GM21360 (cell line): ENCODE measurements at regions not wholly inside any gene's neighbourhood (a gene's known extent, or its start where the extent isn't known, plus 50 kb on each side); places are given as distances from the start of the nearest gene placed in this dataset.

ENCODE experiments used
- ATAC-seq: cut with Tn5 transposase; IDR thresholded peaks from one replicate; pipeline ENCODE4 v1.9.1; 2021; ENCODE audit warnings: mild to moderate bottlenecking, moderate library complexity; ENCODE audit not compliant: unreplicated experiment

- ATAC-seq = no peak
Measured at GRCh38 chr2:121955426-121955825, 200.0 kb downstream of the TSN start.

- ATAC-seq = no peak
Measured at GRCh38 chr2:121955872-121956271, 200.4 kb downstream of the TSN start.

DNA sequence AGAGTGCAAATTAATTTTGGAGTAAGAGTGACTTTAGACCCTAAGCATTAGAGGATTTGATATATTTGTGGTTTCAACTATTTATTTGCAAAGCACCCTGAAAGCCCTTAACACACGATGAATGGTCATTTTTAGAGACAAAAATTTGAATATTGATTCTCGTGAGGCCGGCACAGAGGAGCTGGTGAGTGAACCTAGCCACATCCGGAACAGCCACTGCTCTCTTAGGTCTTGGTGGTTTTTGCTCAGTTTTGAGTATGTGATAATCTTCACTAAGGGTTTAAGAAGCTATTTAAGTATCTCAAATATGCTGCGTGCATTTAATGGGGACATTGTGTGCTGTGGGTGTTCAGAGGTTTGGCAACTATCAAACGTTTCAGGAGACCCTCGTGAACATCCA is 204.8 kb downstream of the TSN start:
- ATAC-seq = no peak

DNA sequence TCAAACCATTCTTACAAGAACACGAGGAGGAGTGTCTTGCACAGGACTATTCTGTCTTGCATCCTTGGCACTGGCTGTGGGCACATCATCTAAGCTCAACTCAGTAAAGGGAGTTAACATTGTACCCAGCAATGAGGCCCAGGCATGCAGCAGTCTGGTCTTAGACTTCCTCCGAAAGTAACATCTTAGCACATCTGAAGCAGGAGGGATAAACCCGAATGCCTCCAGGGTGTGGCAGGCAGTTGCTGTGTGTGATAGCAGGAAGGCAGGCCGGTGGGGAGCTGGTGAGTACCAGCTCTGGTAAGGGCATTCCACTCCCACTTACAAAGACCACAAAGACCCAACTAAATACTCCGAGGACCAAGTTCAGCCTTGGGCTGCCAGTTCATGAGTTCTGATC is 206.3 kb downstream of the TSN start:
- no peak for ATAC-seq

GRCh38 chr2:121965661-121966060 is 210.2 kb downstream of the TSN start:
- no peak for ATAC-seq

- no peak for ATAC-seq
Measured at GRCh38 chr2:121966663-121967062, 211.2 kb downstream of the TSN start.

DNA sequence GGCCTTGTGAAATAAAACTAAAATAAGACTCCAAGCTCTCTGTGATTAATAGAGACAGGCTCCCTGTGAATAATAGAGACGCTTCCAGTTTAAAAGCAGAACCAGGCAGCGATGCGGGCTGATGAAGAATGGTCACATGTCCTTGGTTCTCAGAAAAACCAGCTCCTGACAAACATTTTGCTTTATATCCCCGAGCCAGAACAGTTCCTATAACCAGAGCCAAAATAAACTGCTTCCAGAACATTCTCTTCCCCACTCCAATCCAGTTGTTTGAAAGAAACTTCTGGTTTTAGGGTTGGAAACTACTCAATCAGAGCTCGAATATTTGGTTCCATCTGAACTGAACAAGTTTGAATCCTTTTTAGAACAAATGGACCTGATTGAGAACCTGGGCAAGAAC is 213.7 kb downstream of the TSN start:
- no peak for ATAC-seq

DNA sequence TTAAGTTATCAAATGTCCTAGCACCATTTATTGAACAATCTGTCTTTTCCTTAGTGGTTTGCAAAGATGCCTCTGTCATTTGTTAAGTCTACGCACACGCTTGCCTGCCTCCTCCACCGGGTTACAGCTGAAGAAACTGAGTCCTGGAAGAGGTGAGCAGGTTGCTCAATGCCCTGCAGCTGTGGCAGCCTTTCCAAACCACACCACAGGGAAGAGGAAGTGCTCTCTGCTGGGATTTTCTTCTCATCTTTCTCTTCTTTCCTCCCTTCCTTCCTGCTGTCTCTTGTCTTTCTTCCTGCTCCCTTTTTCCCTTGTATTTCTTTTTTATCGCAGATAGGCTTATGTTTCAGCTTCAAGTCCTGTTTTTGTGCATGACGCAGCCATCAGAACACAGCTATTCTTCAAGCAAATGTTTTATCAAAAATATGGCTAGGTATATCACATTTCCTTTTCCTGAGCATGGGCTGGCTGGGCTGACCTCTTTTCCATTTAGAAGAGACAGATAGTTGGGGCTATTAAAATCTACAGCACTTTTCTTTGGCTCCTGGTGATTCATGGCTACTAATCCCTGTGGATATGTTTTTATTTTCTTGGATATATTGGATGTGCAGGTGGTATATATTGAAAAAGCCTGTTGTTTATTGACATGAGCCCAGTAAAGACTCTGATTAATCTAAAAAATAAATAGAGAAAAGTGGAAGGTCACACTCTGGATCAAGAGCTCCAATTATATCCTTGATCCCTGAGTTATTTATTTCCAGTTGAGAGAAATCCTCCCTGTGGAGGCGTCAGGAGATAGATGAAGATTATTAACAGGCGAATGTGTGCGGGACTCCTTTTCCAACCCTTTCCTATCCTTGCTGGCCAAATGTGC is 214.6 kb downstream of the TSN start:
- no peak for ATAC-seq

- no peak for ATAC-seq
Measured at GRCh38 chr2:121972203-121972602, 216.8 kb downstream of the TSN start.

GRCh38 chr2:121974897-121975661 is 219.6 kb downstream of the TSN start:
- ATAC-seq = peak; percentile 98

DNA sequence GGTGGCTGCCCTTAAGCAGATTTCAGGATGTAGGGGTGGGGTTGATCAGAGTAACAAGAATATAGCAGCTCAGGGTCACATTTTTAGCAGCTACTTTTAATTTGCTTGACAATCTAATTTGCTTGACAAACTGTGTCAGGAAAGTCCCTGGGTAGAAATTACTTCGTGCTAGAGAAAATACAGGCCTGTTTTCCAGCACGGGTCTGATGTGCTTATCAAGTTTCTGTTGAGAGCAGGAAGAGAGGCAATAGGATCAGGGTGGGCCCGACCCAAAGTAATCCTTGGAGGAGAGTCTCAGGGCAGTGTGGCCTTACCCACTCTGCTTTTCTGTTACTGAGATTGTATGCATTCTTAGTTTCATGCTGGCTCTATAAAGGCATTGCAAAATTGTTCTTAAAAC is 221.5 kb downstream of the TSN start:
- no peak for ATAC-seq

- ATAC-seq = no peak
Measured at GRCh38 chr2:121977326-121977725, 221.9 kb downstream of the TSN start.

GRCh38 chr2:121992700-121993099 is 237.2 kb downstream of the TSN start:
- ATAC-seq = no peak

DNA sequence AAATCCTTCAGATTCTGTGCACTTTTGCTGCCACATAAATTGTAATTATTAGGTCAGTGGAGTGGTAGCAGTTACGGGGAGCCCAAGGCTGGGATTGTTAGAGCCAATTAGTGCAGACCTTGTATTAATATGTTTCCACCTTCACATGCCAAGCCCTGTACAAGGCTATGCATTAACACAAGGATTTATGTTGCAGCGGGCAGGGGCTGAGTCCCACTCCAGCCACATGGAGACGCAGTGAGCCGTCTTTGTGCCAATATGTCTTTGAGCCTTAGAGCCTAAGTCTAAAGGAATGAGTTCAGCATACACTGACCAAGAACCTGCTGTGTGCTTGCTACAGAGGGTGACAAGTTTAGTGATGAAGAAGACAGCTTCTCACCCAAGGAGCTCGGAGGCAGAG is 238.2 kb downstream of the TSN start:
- ATAC-seq = no peak

GRCh38 chr2:121994238-121995206 is 239.1 kb downstream of the TSN start:
- no peak for ATAC-seq

DNA sequence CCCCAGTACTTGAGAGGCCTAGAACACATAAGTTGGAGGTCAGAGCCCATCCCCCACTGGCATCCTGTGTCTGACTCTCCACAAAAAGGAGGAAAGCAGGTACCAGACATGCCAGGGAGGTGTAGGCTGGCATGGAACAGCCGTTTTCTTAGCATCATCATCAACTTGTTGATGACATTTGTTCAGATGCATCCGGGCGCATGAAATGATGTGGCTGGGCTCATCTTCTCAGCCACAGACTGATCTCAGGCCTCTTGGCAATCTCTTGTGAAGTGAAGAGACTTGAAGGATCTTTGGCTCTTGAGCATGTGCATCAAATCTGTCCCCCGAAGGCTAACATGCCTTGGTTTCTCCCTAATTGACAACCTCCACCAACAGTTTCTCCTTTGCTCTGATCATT is 243.3 kb downstream of the TSN start:
- no peak for ATAC-seq

- ATAC-seq = no peak
Measured at GRCh38 chr2:121999264-121999663, 243.8 kb downstream of the TSN start.

DNA sequence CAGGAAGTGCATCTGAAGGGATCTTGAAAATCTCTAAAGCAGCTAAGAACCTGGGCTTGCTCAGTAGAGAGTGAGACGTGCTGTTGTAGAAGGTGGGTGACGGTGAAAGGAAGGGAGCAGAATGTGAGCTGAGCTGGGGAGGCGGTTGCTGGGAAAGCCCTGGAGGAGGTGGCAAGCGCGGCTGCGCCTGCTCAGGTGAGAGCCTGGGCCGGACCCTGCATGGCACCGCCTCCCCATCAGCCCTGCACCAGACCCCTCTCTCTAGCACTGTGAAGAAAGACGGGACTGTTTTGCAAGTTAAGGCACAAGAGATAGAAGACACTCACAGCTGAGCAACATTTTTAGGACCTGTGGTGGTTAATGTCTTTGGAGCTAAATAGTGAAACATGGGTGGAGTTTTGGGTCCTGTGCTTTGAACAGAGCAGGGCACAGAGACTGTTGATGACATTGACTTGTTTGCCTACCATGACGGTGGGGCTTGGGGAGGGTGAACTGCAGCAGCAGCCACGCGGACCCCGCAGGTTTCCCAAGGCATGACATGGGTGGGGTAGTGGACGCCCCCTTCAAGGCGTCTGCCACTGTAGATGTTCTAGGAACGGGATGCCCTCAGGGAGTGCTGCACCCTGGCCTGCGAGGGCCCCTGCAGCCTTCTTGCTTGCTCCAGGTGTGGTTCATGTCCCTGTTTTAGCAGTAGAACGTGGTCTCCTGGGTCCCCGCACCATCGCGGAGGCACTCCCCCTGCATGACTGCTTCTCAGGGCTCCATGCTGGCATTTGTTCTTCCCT is 245.3 kb downstream of the TSN start:
- ATAC-seq = no peak

DNA sequence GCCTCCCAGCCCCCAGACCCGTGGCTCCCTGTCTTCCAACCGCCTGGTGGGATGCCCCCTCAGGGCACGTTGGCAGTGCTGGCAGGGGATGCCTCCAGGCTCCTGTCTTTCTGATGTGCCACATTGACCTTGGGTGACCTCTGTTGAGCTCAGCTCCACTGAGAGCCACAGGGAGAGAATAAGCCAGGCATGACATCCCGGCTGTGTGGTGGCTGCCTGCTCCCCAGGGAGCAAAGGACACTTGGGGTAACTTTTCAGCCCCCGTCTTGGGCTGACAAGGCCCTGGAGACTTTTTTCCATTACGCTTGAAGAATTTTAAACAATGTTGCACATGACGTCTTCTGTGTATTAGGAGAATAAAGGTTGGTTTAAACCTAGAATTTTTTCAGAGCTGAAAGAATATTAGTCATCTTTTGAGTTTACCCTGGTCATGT is 246.0 kb downstream of the TSN start:
- ATAC-seq = no peak
